HG03280 (cell line): ENCODE measurements at regions not wholly inside any gene's neighbourhood (a gene's known extent, or its start where the extent isn't known, plus 50 kb on each side); places are given as distances from the start of the nearest gene placed in this dataset.
"Not testable (repeated sequence)": the region's sequence is repeated elsewhere in the genome, so short reads cannot be mapped to it uniquely, and the experiment has no call there.

Experiments
- ATAC-seq: cut with Tn5 transposase; IDR thresholded peaks from one replicate; pipeline ENCODE4 v1.9.1; 2021; ENCODE audit warnings: mild to moderate bottlenecking, moderate library complexity; ENCODE audit not compliant: unreplicated experiment

- no peak for ATAC-seq
These were observed 201.1 kb downstream of the VAPA start for GRCh38 chr18:10114717-10115463.

GRCh38 chr18:10116574-10116973 lies 202.8 kb downstream of the VAPA start:
- no peak for ATAC-seq

- ATAC-seq, result no peak
These were observed 205.7 kb downstream of the VAPA start for GRCh38 chr18:10119528-10119927.

GRCh38 chr18:10119991-10120390 lies 206.2 kb downstream of the VAPA start:
- ATAC-seq, result no peak

GRCh38 chr18:10120622-10121021 lies 206.8 kb downstream of the VAPA start:
- ATAC-seq, result no peak

- ATAC-seq, result no peak
These were observed 207.2 kb downstream of the VAPA start for GRCh38 chr18:10121028-10121427.

- ATAC-seq, result no peak
These were observed 208.1 kb downstream of the VAPA start for GRCh38 chr18:10121786-10122515.

- ATAC-seq, result no peak
These were observed 209.5 kb downstream of the VAPA start for GRCh38 chr18:10122988-10123950.

- no peak for ATAC-seq
These were observed 210.3 kb downstream of the VAPA start for GRCh38 chr18:10124071-10124470.

GRCh38 chr18:10124557-10124956 lies 210.7 kb downstream of the VAPA start:
- no peak for ATAC-seq

GRCh38 chr18:10124967-10125366 lies 211.2 kb downstream of the VAPA start:
- ATAC-seq, result no peak

- no peak for ATAC-seq
These were observed 213.9 kb downstream of the VAPA start for GRCh38 chr18:10127729-10128128.

- ATAC-seq, result no peak
These were observed 215.2 kb downstream of the VAPA start for GRCh38 chr18:10128921-10129501.

GRCh38 chr18:10130606-10131005 lies 216.8 kb downstream of the VAPA start:
- ATAC-seq, result no peak

GRCh38 chr18:10131081-10131459 lies 217.3 kb downstream of the VAPA start:
- ATAC-seq, result no peak

- no peak for ATAC-seq
These were observed 217.9 kb downstream of the VAPA start for GRCh38 chr18:10131460-10132395.

- no peak for ATAC-seq
These were observed 219.7 kb downstream of the VAPA start for GRCh38 chr18:10133516-10133915.

GRCh38 chr18:10134204-10134603 lies 220.4 kb downstream of the VAPA start:
- ATAC-seq, result no peak

GRCh38 chr18:10134749-10135148 lies 220.9 kb downstream of the VAPA start:
- not testable (repeated sequence) for ATAC-seq
